Astrocyte (in vitro differentiated cells and primary cell): ENCODE measurements at regions not wholly inside any gene's neighbourhood (a gene's known extent, or its start where the extent isn't known, plus 50 kb on each side); places are given as distances from the start of the nearest gene placed in this dataset.

Experiments used
- EZH2 ChIP-seq: IDR thresholded peaks from 2 replicates; pipeline ENCODE4 v1.6.1; 2012; ENCODE audit warnings: mild to moderate bottlenecking, low read length, inconsistent platforms; ENCODE audit not compliant: insufficient read depth
- TF ChIP-seq, protein P1 (sequence below): IDR thresholded peaks from 2 replicates; pipeline ENCODE4 v1.5.1; 2011; ENCODE audit warnings: low read depth, mild to moderate bottlenecking, inconsistent platforms, low read length, moderate library complexity; ENCODE audit not compliant: insufficient read depth

DNA sequence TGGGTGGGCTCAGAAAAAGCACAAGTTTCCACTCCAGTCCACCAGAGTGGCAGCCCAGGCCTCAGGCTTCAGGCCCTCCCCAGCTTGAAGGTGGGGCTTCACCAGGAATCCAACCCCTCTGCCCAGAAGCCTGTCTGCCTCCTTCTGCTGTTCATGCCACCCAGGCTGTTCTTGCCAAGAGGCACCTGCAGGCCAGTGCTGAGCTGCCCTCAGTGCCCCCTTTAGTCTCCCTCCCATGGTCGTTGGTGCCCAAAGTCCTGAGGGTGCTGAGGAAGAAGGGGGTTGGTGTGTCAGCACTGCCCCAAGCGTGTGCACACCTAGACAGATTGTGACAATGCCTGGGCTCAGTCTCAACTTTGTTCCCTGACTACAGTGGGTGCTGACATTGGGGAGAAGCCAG is 475.3 kb downstream of the EPHA5 start:
- TF ChIP-seq, protein P1, sequence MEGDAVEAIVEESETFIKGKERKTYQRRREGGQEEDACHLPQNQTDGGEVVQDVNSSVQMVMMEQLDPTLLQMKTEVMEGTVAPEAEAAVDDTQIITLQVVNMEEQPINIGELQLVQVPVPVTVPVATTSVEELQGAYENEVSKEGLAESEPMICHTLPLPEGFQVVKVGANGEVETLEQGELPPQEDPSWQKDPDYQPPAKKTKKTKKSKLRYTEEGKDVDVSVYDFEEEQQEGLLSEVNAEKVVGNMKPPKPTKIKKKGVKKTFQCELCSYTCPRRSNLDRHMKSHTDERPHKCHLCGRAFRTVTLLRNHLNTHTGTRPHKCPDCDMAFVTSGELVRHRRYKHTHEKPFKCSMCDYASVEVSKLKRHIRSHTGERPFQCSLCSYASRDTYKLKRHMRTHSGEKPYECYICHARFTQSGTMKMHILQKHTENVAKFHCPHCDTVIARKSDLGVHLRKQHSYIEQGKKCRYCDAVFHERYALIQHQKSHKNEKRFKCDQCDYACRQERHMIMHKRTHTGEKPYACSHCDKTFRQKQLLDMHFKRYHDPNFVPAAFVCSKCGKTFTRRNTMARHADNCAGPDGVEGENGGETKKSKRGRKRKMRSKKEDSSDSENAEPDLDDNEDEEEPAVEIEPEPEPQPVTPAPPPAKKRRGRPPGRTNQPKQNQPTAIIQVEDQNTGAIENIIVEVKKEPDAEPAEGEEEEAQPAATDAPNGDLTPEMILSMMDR, result no peak
- no peak for TF ChIP-seq EZH2
